HCT116 (cell line): ENCODE measurements at regions not wholly inside any gene's neighbourhood (a gene's known extent, or its start where the extent isn't known, plus 50 kb on each side); places are given as distances from the start of the nearest gene placed in this dataset.

ENCODE experiments used
- ELF1 ChIP-seq: IDR thresholded peaks from 2 replicates; pipeline ENCODE4 v1.6.1; 2012; ENCODE audit warnings: low read depth, borderline replicate concordance
- EZH2 ChIP-seq: fragments of 200-600 bp; sonication (generic); IDR thresholded peaks from 2 replicates; pipeline ENCODE4 v1.6.1; 2017; ENCODE audit warnings: antibody characterized with exemption, mixed run types
- EZH2phosphoT487 ChIP-seq: fragments of 200-600 bp; IDR thresholded peaks from 2 replicates; pipeline ENCODE4 v1.6.1; 2018; ENCODE audit warnings: antibody characterized with exemption, borderline replicate concordance
- POLR2A ChIP-seq: IDR thresholded peaks from 2 replicates; pipeline ENCODE4 v1.7.0; 2011; ENCODE audit warnings: borderline replicate concordance; ENCODE audit not compliant: insufficient read depth, insufficient read length; ENCODE audit errors: extremely low read depth
- POLR2AphosphoS5 ChIP-seq: IDR thresholded peaks from 2 replicates; pipeline ENCODE4 v1.6.1; 2011; ENCODE audit warnings: mild to moderate bottlenecking, low read depth, low read length, moderate library complexity
- RAD21 ChIP-seq: IDR thresholded peaks from 2 replicates; pipeline ENCODE4 v1.6.1; 2012; ENCODE audit warnings: low read depth, mild to moderate bottlenecking
- SP1 ChIP-seq: IDR thresholded peaks from 2 replicates; pipeline ENCODE4 v1.6.1; 2012; ENCODE audit warnings: low read depth
- ZFX ChIP-seq: fragments of 450-650 bp; IDR thresholded peaks from 2 replicates; pipeline ENCODE4 v1.6.1; 2017
- ZNF274 ChIP-seq: fragments of 200-500 bp; sonication (Bioruptor generic); IDR thresholded peaks from 2 replicates; pipeline ENCODE4 v1.6.1; 2014; ENCODE audit warnings: mild to moderate bottlenecking, low read depth, low read length, inconsistent platforms
- TF ChIP-seq, protein P1 (sequence below), 3 experiments: fragments of 200-600 bp in 1 of 3; sonication (generic) in 1 of 3; IDR thresholded peaks in 2 of 3; conservative IDR thresholded peaks in 1 of 3; 2 replicates each; pipeline ENCODE4 v1.5.1; 2012 to 2017; ENCODE audit warnings: low read depth in 2 of 3, low read length in 2 of 3, antibody characterized with exemption in 1 of 3, borderline replicate concordance in 1 of 3, control low read depth in 1 of 3, mild to moderate bottlenecking in 1 of 3, mixed read lengths in 1 of 3, mixed run types in 1 of 3, moderate library complexity in 1 of 3; ENCODE audit not compliant: insufficient read depth in 1 of 3
- TF ChIP-seq, protein P2 (sequence below): IDR thresholded peaks from 2 replicates; pipeline ENCODE4 v1.6.1; 2012; ENCODE audit warnings: low read depth
- TF ChIP-seq, protein P3 (sequence below): IDR thresholded peaks from 2 replicates; pipeline ENCODE4 v1.6.1; 2012

DNA sequence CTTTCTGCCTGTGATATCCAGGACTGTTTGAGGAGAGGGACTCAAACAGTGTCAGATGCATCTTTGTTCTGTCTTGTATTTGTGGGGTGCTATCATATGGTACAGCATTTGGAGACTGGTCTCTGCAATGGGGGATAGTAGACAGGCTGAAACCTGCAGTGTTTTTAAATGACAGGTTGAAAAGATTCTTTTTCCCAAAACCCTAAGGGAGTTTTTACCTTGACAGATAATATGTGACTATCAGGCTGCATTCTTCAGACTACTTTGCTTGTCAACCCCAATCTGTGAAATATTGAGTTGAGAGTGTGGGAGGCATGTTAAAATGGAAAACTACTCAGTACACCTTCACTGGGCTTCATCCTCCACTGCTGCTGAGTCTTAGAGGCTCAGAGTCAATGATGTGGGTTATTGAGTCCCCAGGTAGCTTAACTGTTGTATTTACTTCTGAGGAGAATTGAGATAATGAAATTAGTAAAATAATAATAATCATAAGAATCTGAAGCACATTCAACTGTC lies 274.9 kb downstream of the GASK1B start:
- TF ChIP-seq, protein P1, sequence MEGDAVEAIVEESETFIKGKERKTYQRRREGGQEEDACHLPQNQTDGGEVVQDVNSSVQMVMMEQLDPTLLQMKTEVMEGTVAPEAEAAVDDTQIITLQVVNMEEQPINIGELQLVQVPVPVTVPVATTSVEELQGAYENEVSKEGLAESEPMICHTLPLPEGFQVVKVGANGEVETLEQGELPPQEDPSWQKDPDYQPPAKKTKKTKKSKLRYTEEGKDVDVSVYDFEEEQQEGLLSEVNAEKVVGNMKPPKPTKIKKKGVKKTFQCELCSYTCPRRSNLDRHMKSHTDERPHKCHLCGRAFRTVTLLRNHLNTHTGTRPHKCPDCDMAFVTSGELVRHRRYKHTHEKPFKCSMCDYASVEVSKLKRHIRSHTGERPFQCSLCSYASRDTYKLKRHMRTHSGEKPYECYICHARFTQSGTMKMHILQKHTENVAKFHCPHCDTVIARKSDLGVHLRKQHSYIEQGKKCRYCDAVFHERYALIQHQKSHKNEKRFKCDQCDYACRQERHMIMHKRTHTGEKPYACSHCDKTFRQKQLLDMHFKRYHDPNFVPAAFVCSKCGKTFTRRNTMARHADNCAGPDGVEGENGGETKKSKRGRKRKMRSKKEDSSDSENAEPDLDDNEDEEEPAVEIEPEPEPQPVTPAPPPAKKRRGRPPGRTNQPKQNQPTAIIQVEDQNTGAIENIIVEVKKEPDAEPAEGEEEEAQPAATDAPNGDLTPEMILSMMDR (IDR thresholded peaks at IDR 0.05 in 2 of 3, conservative IDR thresholded peaks at IDR 0.05 in 1 of 3; ENCODE audit: borderline replicate concordance in 1 of 3, insufficient read depth in 1 of 3, low read depth in 2 of 3, low read length in 2 of 3): no peak
- TF ChIP-seq, protein P2, sequence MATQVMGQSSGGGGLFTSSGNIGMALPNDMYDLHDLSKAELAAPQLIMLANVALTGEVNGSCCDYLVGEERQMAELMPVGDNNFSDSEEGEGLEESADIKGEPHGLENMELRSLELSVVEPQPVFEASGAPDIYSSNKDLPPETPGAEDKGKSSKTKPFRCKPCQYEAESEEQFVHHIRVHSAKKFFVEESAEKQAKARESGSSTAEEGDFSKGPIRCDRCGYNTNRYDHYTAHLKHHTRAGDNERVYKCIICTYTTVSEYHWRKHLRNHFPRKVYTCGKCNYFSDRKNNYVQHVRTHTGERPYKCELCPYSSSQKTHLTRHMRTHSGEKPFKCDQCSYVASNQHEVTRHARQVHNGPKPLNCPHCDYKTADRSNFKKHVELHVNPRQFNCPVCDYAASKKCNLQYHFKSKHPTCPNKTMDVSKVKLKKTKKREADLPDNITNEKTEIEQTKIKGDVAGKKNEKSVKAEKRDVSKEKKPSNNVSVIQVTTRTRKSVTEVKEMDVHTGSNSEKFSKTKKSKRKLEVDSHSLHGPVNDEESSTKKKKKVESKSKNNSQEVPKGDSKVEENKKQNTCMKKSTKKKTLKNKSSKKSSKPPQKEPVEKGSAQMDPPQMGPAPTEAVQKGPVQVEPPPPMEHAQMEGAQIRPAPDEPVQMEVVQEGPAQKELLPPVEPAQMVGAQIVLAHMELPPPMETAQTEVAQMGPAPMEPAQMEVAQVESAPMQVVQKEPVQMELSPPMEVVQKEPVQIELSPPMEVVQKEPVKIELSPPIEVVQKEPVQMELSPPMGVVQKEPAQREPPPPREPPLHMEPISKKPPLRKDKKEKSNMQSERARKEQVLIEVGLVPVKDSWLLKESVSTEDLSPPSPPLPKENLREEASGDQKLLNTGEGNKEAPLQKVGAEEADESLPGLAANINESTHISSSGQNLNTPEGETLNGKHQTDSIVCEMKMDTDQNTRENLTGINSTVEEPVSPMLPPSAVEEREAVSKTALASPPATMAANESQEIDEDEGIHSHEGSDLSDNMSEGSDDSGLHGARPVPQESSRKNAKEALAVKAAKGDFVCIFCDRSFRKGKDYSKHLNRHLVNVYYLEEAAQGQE: no peak
- TF ChIP-seq POLR2A: no peak
- TF ChIP-seq EZH2phosphoT487: no peak
- no peak for TF ChIP-seq ELF1
- no peak for TF ChIP-seq SP1
- TF ChIP-seq ZNF274: no peak
- TF ChIP-seq, protein P3, sequence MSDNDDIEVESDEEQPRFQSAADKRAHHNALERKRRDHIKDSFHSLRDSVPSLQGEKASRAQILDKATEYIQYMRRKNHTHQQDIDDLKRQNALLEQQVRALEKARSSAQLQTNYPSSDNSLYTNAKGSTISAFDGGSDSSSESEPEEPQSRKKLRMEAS: no peak
- TF ChIP-seq POLR2AphosphoS5: no peak
- no peak for TF ChIP-seq RAD21
- TF ChIP-seq ZFX: no peak
- no peak for TF ChIP-seq EZH2
